Activated B cell treated with CpG ODN at 0.5 μM for 24 hours (primary cell): ENCODE measurements at regions not wholly inside any gene's neighbourhood (a gene's known extent, or its start where the extent isn't known, plus 50 kb on each side); places are given as distances from the start of the nearest gene placed in this dataset.

Source experiments
- ATAC-seq: fragments of 200-7000 bp; cut with Tn5 transposase; one replicate; pipeline ENCODE4 v1.10.0; 2021; ENCODE audit warnings: low read depth, mild to moderate bottlenecking, moderate library complexity
- CTCF ChIA-PET: fragments of 350-600 bp; sonication (Branson Sonifier 250); formaldehyde crosslinking; loops from one replicate; lab custom pipeline; 2021; ENCODE audit warnings: antibody characterized with exemption; lab: Charles Lee
- POLR2A ChIA-PET: fragments of 350-600 bp; sonication (Branson Sonifier 250); formaldehyde crosslinking; loops from one replicate; lab custom pipeline; 2021; ENCODE audit warnings: antibody characterized with exemption; lab: Charles Lee
- DNase-seq: peaks from one replicate; pipeline ENCODE4 v3.0.0; 2022
- H3K27ac Mint-ChIP-seq: one replicate; pipeline ENCODE4 v1.8.0; 2020; ENCODE audit warnings: mixed read lengths
- H3K27me3 Mint-ChIP-seq: one replicate; pipeline ENCODE4 v1.8.0; 2021; ENCODE audit warnings: mixed read lengths
- H3K36me3 Mint-ChIP-seq: one replicate; pipeline ENCODE4 v1.8.0; 2021; ENCODE audit warnings: low read depth, mixed read lengths
- H3K4me1 Mint-ChIP-seq: one replicate; pipeline ENCODE4 v1.8.0; 2021; ENCODE audit warnings: mixed read lengths
- H3K4me3 Mint-ChIP-seq: one replicate; pipeline ENCODE4 v1.8.0; 2020; ENCODE audit warnings: mild to moderate bottlenecking, mixed read lengths
- H3K9me3 Mint-ChIP-seq: one replicate; pipeline ENCODE4 v1.8.0; 2020; ENCODE audit warnings: mixed read lengths
- CTCF ChIP-seq: fragments of 200-600 bp; IDR thresholded peaks from one replicate; pipeline ENCODE4 v1.8.0; 2022; ENCODE audit warnings: antibody characterized with exemption, mild to moderate bottlenecking
- intact Hi-C: fragments of 100-400 bp; cut with micrococcal nuclease; formaldehyde crosslinking; loops from one replicate; pipeline ENCODE4 v1.15.1; 2024

- CTCF ChIA-PET = no interaction called here
- Mint-ChIP-seq H3K4me1 (no peaks in the 10 kb centered on the region), H3K27me3 (peaks cover 6% of the 10 kb centered on the region), H3K4me3 (no peak overlapping the region), H3K9me3 (no peaks in the 10 kb centered on the region), H3K27ac (no peak overlapping the region), H3K36me3 (no peaks in the 10 kb centered on the region)
- intact Hi-C loops = no loop called here
- no peak for ATAC-seq
- POLR2A ChIA-PET = no interaction called here
- no peak for TF ChIP-seq CTCF
- no peak for DNase-seq
Measured at GRCh38 chr13:112250788-112251445, 125.2 kb upstream of the SPACA7 start.

- no peaks in the 10 kb centered on the region for H3K36me3 Mint-ChIP-seq
- intact Hi-C loops = no loop called here
- DNase-seq (no peak), ATAC-seq (no peak)
- H3K27me3 Mint-ChIP-seq = peaks cover 6% of the 10 kb centered on the region
- POLR2A ChIA-PET = no interaction called here
- H3K9me3 Mint-ChIP-seq = peaks cover 3% of the 10 kb centered on the region
- H3K27ac Mint-ChIP-seq = no peak overlapping the region
- CTCF ChIA-PET = no interaction called here
- H3K4me1 Mint-ChIP-seq = no peaks in the 10 kb centered on the region
- H3K4me3 Mint-ChIP-seq = no peak overlapping the region
- no peak for TF ChIP-seq CTCF
Measured at GRCh38 chr13:112251930-112252585, 124.1 kb upstream of the SPACA7 start.

- POLR2A ChIA-PET = no interaction called here
- peaks cover 6% of the 10 kb centered on the region for H3K27me3 Mint-ChIP-seq
Measured at GRCh38 chr13:112252804-112253590, 123.2 kb upstream of the SPACA7 start.

GRCh38 chr13:112253631-112254030 lies 122.5 kb upstream of the SPACA7 start:
- no peak for TF ChIP-seq CTCF
- ChIA-PET CTCF (no interaction called here), POLR2A (no interaction called here)
- intact Hi-C loops = no loop called here
- Mint-ChIP-seq H3K9me3 (peaks cover 3% of the 10 kb centered on the region), H3K27ac (no peak overlapping the region), H3K4me1 (no peaks in the 10 kb centered on the region), H3K27me3 (peaks cover 6% of the 10 kb centered on the region), H3K4me3 (no peak overlapping the region), H3K36me3 (no peaks in the 10 kb centered on the region)
- DNase-seq (no peak), ATAC-seq (no peak)

More at GRCh38 chr13:112252804-112253590, 123.2 kb upstream of the SPACA7 start:
- intact Hi-C loops = no loop called here
- no peak for TF ChIP-seq CTCF
- Mint-ChIP-seq H3K4me3 (no peak overlapping the region), H3K36me3 (no peaks in the 10 kb centered on the region), H3K27ac (no peak overlapping the region), H3K9me3 (peaks cover 3% of the 10 kb centered on the region), H3K4me1 (no peaks in the 10 kb centered on the region)
- CTCF ChIA-PET = no interaction called here
- DNase-seq = no peak
- no peak for ATAC-seq
